Lower leg skin (tissue), 4 donors: ENCODE measurements at regions not wholly inside any gene's neighbourhood (a gene's known extent, or its start where the extent isn't known, plus 50 kb on each side); places are given as distances from the start of the nearest gene placed in this dataset.

ENCODE experiments used
- DNase-seq, 2 donors: peaks; one replicate each; pipeline ENCODE4 v3.0.0-alpha.2; 2019; ENCODE audit warnings: low spot score in 2 of 2
- H3K4me3 ChIP-seq: fragments of 200-600 bp; sonication (generic); 2 replicates; pipeline ENCODE4 v1.5.1; 2017; ENCODE audit warnings: mild to moderate bottlenecking, low read depth; ENCODE audit not compliant: poor library complexity, severe bottlenecking
- CTCF ChIP-seq, 3 donors: fragments of 450-650 bp; IDR thresholded peaks; one replicate each; pipeline ENCODE4 v1.5.1; 2016; ENCODE audit warnings: antibody characterized with exemption in 3 of 3, mild to moderate bottlenecking in 3 of 3, moderate library complexity in 2 of 3
- POLR2A ChIP-seq, 2 donors: fragments of 450-650 bp; IDR thresholded peaks; one replicate each; pipeline ENCODE4 v1.6.1; 2016 to 2017; ENCODE audit warnings: antibody characterized with exemption in 2 of 2, mild to moderate bottlenecking in 1 of 2, moderate library complexity in 1 of 2
- WGBS, 2 donors: methylation state at CpG; one replicate each; pipeline ENCODE4 v1.1.5; 2018; 5-methylcytosine and 5-hydroxymethylcytosine counted together
- intact Hi-C: fragments of 100-400 bp; cut with DNase I; formaldehyde crosslinking; loops from one replicate; pipeline ENCODE4 v1.15.0; 2023; ENCODE audit warnings: low total_unique reads

GRCh38 chr1:90786709-90787108 is 69.6 kb upstream of the BARHL2 start:
- H3K4me3 ChIP-seq, result no peak overlapping the region
- WGBS, 2 donors, result 82% methylated on average over 3 of the region's 3 CpGs
- intact Hi-C loops, result no loop called here
- no peak for TF ChIP-seq CTCF (IDR thresholded peaks at IDR 0.05)
- TF ChIP-seq POLR2A (IDR thresholded peaks at IDR 0.05), result no peak
- no peak for DNase-seq

- no peak for DNase-seq
- WGBS, 2 donors, result 61 to 69% methylated on average over 2 of the region's 2 CpGs
- intact Hi-C loops, result no loop called here
- H3K4me3 ChIP-seq, result no peak overlapping the region
- TF ChIP-seq POLR2A (IDR thresholded peaks at IDR 0.05), result no peak
- no peak for TF ChIP-seq CTCF (IDR thresholded peaks at IDR 0.05)
Observed at GRCh38 chr1:90784186-90784847, 67.2 kb upstream of the BARHL2 start.

GRCh38 chr1:90783181-90783580 is 66.1 kb upstream of the BARHL2 start:
- no peak overlapping the region for H3K4me3 ChIP-seq
- WGBS, 2 donors, result 78 to 82% methylated on average over 6 of the region's 6 CpGs
- no peak for DNase-seq
- intact Hi-C loops, result no loop called here
- TF ChIP-seq POLR2A (IDR thresholded peaks at IDR 0.05) (no peak), CTCF (IDR thresholded peaks at IDR 0.05) (no peak)

GRCh38 chr1:90782046-90782445 is 64.9 kb upstream of the BARHL2 start:
- intact Hi-C loops, result no loop called here
- TF ChIP-seq CTCF (IDR thresholded peaks at IDR 0.05), result no peak
- no peak for TF ChIP-seq POLR2A (IDR thresholded peaks at IDR 0.05)
- H3K4me3 ChIP-seq, result no peak overlapping the region
- WGBS, 2 donors, result 63 to 78% methylated on average over 2 of the region's 2 CpGs
- no peak for DNase-seq

- H3K4me3 ChIP-seq, result no peak overlapping the region
- 57 to 71% methylated on average over 6 of the region's 6 CpGs for WGBS, 2 donors
- intact Hi-C loops, result no loop called here
- no peak for TF ChIP-seq CTCF (IDR thresholded peaks at IDR 0.05)
- no peak for TF ChIP-seq POLR2A (IDR thresholded peaks at IDR 0.05)
- DNase-seq, result no peak
Observed at GRCh38 chr1:90781534-90781933, 64.4 kb upstream of the BARHL2 start.

- intact Hi-C loops, result no loop called here
- no peak overlapping the region for H3K4me3 ChIP-seq
- no peak for DNase-seq
- WGBS, 2 donors, result 93 to 96% methylated on average over 2 of the region's 2 CpGs
- TF ChIP-seq POLR2A (IDR thresholded peaks at IDR 0.05), result no peak
- no peak for TF ChIP-seq CTCF (IDR thresholded peaks at IDR 0.05)
Observed at GRCh38 chr1:90780981-90781380, 63.9 kb upstream of the BARHL2 start.
